ENCODE measurements at regions not wholly inside any gene's neighbourhood (a gene's known extent, or its start where the extent isn't known, plus 50 kb on each side); places are given as distances from the start of the nearest gene placed in this dataset.

GRCh38 chr15:46146915-46147314 is 512.1 kb downstream of the SQOR start:
- 92% methylated on average over 2 of the region's 2 CpGs; no CpG with 5 or more reads in 1 of the 2 experiments for WGBS, 2 experiments (ENCODE audit: extremely low coverage in 1 of 2, insufficient coverage in 1 of 2, insufficient read length in 1 of 2, insufficient replicate concordance in 2 of 2, low coverage in 1 of 2, low lambda C conversion rate in 2 of 2, missing lambda C conversion rate in 1 of 2)
- H3K18ac ChIP-seq (ENCODE audit: extremely low read depth, low read length) = no peak overlapping the region
- ChIA-PET CTCF (ENCODE audit: partially characterized antibody) (interaction anchor here (0.9 to 1.2 kb wide), 2 partner anchors 9 to 114 kb away, joined by 3 read pairs; no protein-coding TSS in a partner anchor), POLR2A (ENCODE audit: partially characterized antibody) (no interaction called here)
- H3K4me1 ChIP-seq (replicated peaks in 1 of 4; ENCODE audit: control insufficient read depth in 3 of 4, insufficient read depth in 4 of 4, low read length in 3 of 4) = no peaks in the 10 kb centered on the region
- H3K14ac ChIP-seq (ENCODE audit: insufficient read length) = no peak overlapping the region
- H3K4me3 ChIP-seq (ENCODE audit: extremely low read depth in 1 of 4, insufficient read depth in 2 of 4, low read depth in 3 of 4, low read length in 4 of 4) = no peak overlapping the region
- H3K23ac ChIP-seq (ENCODE audit: insufficient read length) = no peak overlapping the region
- no peaks in the 10 kb centered on the region; a peak in 1 of 4 replicates for H3K9me3 ChIP-seq (ENCODE audit: insufficient read depth in 2 of 2, low read depth in 1 of 2, low read length in 1 of 2)
- H4K8ac ChIP-seq (ENCODE audit: extremely low read depth, insufficient read depth, low read length) = no peak overlapping the region
- no peak overlapping the region for H3K4me2 ChIP-seq (ENCODE audit: insufficient read depth in 1 of 2, low read depth in 2 of 2, low read length in 2 of 2)
- no peaks in the 10 kb centered on the region for H3K27me3 ChIP-seq (replicated peaks in 1 of 4; ENCODE audit: control insufficient read depth in 3 of 4, extremely low read depth in 1 of 4, insufficient read depth in 3 of 4, low read length in 3 of 4)
- H3K36me3 ChIP-seq (ENCODE audit: control insufficient read depth in 2 of 4, insufficient read depth in 4 of 4, low read length in 3 of 4) = no peaks in the 10 kb centered on the region
- no peaks in the 10 kb centered on the region for H3K79me2 ChIP-seq (ENCODE audit: control insufficient read depth in 1 of 2, insufficient read depth in 2 of 2, low read length in 2 of 2)
- H2AFZ ChIP-seq (ENCODE audit: low read length) = no peak overlapping the region
- no peak overlapping the region for H2BK5ac ChIP-seq (ENCODE audit: low read depth, low read length)
- H2BK120ac ChIP-seq (replicated peaks; ENCODE audit: low read depth, low read length) = no peak overlapping the region
- H3K4ac ChIP-seq (replicated peaks; ENCODE audit: insufficient read length, low read depth, low read length) = no peak overlapping the region
- no peak overlapping the region for H2BK12ac ChIP-seq (ENCODE audit: low read depth, low read length)
- no peak overlapping the region for H2BK20ac ChIP-seq (ENCODE audit: low read length)
- no peaks in the 10 kb centered on the region for H4K20me1 ChIP-seq (replicated peaks in 1 of 2; ENCODE audit: control insufficient read depth in 1 of 2, insufficient read depth in 2 of 2, low read length in 2 of 2)
- no peak overlapping the region for H2AK5ac ChIP-seq (ENCODE audit: low read depth, low read length)
- no peak for DNase-seq (ENCODE audit: low read depth in 1 of 2, low spot score in 2 of 2)
- no peak overlapping the region for H3K27ac ChIP-seq (ENCODE audit: low read depth, low read length)
- no peak overlapping the region for H4K91ac ChIP-seq (replicated peaks; ENCODE audit: insufficient read length, low read length)
- no peak overlapping the region for H3K56ac ChIP-seq (replicated peaks; ENCODE audit: insufficient read length, low read depth, low read length)
- FAIRE-seq = no peak
- H3K79me1 ChIP-seq (ENCODE audit: low read depth, low read length) = no peaks in the 10 kb centered on the region
- no peak overlapping the region for H3K9ac ChIP-seq (replicated peaks in 1 of 4; ENCODE audit: extremely low read depth in 1 of 4, low read depth in 3 of 4, low read length in 3 of 4)
- H4K5ac ChIP-seq (ENCODE audit: insufficient read length, low read depth, low read length) = no peak overlapping the region
- H2BK15ac ChIP-seq (ENCODE audit: low read length) = no peak overlapping the region
- H3K23me2 ChIP-seq (ENCODE audit: low read depth, low read length) = no peaks in the 10 kb centered on the region
- TF ChIP-seq CHD1 (IDR thresholded peaks at IDR 0.05; ENCODE audit: low read depth, low read length) = no peak

Measured in H1 (cell line).